Tongue (tissue), 1 donor: ENCODE measurements at regions not wholly inside any gene's neighbourhood (a gene's known extent, or its start where the extent isn't known, plus 50 kb on each side); places are given as distances from the start of the nearest gene placed in this dataset.

Source experiments
- DNase-seq: peaks from one replicate; pipeline ENCODE4 v3.0.0-alpha.2; 2015

DNA sequence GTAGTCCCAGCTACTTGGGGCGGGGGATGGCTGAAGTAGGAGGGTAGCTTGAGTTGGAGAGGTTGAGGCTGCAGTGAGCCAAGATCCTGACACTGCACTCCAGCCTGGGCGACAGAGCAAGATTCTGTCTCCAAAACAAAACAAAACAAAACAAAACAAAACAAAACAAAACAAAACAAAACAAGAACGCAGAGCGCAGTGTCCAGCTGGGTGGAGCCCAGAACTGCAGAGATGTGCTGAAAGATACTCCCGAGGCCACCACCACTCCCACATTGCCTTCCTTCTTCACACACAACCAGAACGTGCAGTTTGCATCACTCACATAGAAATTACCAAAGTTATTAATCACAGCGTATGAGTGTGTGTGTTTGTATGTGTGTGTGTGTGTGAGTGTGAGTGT is 222.9 kb upstream of the ASIC2 start:
- DNase-seq = no peak

- DNase-seq = no peak
Measured at GRCh38 chr17:33516645-33517044, 223.6 kb upstream of the ASIC2 start.

GRCh38 chr17:33517746-33518145 is 224.7 kb upstream of the ASIC2 start:
- DNase-seq = no peak

- DNase-seq = no peak
Measured at GRCh38 chr17:33519692-33520091, 226.6 kb upstream of the ASIC2 start.

DNA sequence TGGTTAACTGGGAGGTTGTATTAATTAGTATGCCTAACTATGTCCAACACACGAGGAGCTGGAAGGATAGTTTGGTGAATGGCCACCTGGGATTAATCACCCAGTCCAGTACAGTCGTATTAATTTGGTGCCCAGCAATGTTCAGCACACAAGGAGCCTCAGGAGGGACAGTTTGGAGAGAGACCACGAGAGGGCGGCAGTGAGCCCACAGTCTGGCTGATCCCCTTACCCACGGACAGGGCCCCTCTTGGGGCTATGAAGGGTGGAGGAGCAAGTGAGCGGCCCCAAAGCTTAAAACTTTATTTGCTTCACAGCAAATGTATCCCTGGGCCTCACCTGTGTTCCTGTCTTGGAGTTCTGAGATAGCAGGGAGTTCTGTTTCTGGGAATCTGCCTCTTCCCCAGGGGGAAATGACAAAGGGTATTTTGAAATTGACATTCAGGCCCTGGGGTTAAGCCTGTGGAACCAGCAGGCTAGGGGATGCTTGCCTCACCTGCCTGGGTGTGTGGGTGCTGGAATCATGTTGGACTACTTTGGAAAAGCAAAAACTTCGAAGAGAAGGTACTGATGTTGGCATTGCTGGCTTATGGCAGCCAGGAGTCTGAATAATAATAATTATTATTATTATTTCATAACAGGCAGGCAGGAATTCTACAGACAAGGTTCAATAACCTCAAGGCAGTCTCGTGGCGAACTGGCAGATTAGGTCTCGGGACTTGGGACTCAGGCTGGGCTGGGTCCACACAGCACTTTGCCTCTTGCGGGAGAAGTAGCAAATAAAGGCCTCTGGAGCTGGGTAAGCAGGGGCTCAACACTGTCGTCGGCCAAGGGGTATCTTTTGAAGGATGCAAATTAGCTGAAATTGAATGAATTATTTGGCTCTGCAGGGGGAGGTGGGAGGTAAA is 227.6 kb upstream of the ASIC2 start:
- peak; percentile 74 for DNase-seq

DNA sequence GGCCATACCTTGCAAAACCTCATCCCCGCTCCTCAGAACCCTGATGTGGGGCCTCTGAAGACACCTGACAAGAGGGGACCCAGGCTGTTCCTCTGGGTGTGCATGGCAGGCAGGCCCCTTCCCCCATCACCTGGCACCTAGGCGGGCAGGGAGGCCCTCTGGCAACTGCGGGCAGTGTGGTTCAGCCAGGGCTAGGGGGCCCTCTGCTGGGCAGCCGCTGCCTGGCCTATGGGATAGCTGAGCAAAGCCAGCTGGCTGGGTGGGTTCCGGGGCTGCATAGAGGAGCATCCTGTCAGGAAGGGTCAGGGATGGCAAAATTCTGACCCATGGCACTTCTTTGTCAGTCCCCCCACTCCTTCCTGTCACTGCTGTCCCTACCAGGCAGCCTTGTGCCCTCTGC is 228.7 kb upstream of the ASIC2 start:
- peak; percentile 8 for DNase-seq

DNA sequence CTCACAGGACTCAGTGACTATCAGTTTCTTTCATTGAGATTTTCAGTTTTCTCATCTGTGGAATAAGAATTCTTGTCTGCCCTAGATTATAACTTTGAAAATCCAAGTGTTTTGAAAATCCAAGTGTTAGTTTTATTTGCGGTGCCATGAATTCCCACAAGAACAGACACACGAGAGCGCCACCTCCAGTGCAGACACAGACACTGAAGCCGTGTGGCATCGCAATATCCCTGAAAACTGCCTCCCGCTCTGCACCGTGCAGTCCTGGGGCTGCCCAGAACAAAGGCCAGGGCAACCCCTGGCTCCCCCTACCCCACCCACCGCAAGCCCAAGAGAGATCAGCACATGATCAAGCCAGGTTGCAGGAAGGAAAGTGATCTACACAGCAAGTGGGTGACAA is 229.5 kb upstream of the ASIC2 start:
- no peak for DNase-seq

- DNase-seq = peak; percentile 31
Measured at GRCh38 chr17:33523577-33523981, 230.5 kb upstream of the ASIC2 start.

- no peak for DNase-seq
Measured at GRCh38 chr17:33525186-33525585, 232.1 kb upstream of the ASIC2 start.

- no peak for DNase-seq
Measured at GRCh38 chr17:33526717-33527116, 233.6 kb upstream of the ASIC2 start.

GRCh38 chr17:33527290-33527689 is 234.2 kb upstream of the ASIC2 start:
- DNase-seq = no peak

GRCh38 chr17:33528846-33529245 is 235.8 kb upstream of the ASIC2 start:
- DNase-seq = no peak

- no peak for DNase-seq
Measured at GRCh38 chr17:33529816-33530215, 236.7 kb upstream of the ASIC2 start.

DNA sequence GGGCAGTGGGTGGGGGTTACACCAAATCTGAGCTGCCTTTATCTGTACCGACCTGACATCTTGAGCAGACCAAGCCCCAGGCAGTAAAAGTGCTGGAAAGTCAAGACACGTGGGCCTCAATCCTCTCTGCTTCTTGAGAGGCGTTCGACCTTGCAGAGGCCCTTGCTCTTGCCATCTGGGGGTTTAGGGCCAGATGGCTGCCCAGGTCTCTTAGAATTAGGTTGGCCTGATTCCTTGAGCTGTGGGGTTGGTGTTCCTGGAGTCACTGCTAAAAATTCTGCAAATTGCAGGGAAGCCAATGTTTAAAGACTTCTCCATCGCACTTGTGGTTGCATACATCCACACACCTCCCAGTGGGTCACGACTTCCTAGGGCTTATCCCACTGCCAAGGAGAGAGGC is 238.2 kb upstream of the ASIC2 start:
- DNase-seq = no peak

GRCh38 chr17:33534087-33534486 is 241.0 kb upstream of the ASIC2 start:
- DNase-seq = no peak

GRCh38 chr17:33545124-33545523 is 252.0 kb upstream of the ASIC2 start:
- no peak for DNase-seq

- peak; percentile 24 for DNase-seq
Measured at GRCh38 chr17:33550261-33550660, 257.2 kb upstream of the ASIC2 start.

DNA sequence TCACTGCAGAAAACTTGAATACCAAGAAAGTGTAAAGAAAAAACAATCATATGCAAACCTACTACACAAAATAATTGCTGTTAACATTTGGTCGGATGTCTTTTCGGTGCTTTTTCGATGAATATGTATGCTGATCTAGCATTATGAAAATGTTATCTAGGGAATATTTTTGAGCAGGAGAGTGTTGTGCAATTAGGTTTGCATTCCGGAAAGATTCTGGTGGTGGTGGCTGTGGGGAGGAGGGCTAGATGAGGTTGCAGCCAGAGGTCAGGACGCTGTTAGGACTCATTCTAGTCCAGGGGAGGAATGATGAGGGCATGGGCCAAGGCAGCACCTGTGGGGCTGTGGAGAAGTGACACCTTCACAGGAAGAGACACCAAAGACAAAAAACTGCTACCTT is 258.0 kb upstream of the ASIC2 start:
- DNase-seq = no peak

DNA sequence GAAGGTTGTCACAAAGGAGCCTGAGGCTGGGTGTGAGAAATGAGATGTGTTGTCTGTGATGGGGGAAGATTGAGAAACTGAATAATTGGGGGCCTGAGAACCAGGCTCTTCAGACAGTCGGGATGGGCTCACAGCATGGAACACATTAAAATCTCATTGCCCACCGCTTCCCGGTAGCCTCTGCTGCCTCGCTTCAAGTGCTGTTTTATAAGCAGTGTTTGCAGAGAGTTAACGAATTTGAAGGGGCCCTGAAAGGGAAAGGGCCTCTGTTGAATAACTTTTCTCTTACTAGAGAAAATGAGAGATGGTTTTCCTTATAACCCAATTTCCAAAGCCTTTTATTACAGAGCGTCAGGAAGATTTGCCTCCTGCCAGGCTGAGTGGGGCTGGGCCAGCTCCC is 258.8 kb upstream of the ASIC2 start:
- no peak for DNase-seq

DNA sequence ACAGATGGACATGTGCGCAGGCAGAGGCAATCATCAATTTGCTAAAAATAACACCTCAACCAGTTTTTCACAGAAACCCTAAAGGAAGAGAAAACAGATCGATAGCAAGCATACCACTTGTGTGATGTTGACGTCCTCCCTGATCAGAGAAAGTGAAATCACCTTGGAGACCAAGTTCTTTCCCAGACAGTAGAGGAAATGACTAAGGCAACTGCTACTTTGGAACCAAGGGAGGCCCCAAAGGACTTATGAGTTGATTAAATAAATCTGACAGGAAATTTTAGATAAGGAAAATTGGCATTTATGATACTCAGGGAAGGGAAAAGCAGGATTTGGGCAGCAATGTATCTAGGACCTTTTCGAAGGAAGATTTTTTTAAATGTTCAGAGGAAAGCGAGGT is 267.1 kb upstream of the ASIC2 start:
- no peak for DNase-seq

DNA sequence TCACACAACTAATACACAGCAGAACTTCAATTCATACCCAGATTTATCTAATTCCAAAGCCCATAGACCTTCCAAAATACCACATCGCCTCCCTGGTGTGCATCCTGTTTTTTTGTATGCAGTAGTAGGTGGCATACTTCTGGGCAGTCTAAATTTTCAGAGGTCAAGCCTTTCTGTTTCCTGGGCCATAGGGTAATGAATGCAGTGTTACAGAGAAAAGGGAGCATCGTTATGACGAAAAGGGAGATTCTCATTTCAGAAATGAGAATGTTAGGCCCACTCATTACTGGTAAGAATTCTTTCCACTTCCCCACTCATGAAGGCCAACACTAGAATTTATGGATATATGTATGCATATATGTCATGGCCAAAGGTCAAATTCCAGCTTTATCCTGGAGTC is 267.8 kb upstream of the ASIC2 start:
- no peak for DNase-seq

DNA sequence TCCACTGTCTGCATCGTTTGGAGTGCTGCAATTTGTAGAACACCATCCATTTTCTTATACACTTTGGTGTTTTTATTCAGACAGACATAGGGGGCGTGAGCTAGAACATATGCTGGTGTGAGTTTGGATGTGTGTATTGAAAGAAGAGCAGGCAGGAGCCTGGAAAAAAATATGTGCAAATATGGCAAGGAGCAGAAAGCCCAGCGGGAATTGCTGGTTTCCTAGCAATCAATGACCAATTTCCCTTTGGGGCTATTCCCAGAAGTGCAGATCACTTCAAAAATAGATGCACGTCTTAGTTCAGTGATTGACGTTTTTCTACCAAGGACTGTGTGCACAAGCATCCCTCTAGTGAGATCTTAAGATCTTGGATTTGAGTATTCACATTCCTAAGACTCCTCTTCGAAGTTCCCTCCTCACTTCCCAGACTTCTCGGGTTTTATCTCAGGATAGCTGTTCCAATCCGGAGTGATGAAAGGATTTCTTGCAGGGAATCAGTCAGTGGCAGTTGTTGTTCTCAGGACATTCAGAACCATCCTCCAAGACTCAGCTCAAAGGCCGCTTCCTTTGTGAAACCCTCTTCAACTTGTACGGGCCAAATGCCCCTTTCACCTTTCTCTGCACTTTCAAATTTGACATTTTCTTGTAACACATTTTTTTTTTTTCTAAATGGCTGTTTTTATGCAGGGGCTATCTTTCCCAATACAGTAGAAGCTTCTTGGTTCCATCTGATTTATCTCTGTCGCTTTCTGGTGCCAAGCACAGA is 268.7 kb upstream of the ASIC2 start:
- no peak for DNase-seq

DNA sequence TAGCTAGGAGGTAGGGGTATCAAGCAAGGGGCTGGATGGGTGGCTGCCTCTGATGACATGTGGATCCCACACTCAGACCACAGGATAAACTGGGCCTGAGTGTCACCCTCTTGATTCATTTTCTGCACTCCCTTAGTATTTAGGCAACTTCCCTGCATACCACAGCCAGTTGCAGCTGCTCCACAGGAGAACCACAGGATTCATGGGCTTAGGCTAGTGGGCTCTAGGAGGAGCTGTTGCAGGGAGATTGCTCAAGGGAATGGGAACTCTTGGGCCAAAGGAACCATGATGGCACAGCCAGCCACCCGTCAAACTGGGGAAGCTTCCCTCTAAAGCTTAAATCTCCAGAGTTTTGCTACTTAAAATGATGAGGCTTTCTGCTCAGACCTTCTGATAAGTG is 269.7 kb upstream of the ASIC2 start:
- DNase-seq = no peak

DNA sequence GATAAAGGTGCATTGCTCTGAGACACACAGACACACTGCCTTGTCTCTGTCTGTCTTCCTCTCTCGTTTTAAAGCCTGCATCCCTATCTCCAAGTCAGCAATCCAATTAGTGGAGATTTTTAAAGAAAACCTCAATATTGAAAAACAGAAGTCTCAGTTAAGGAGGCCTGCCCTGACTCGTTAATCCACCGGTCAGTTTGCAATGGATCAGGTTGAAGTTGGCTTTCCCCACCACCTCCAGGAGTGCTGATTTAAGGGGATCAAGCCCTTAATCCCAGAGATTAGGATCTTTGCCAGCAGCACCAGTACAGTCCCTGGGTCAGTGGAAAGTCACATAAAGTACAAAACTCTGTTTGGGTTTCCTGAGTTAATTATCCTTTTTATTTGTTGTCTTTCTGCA is 271.1 kb upstream of the ASIC2 start:
- DNase-seq = no peak
